ENCODE measurements at regions not wholly inside any gene's neighbourhood (a gene's known extent, or its start where the extent isn't known, plus 50 kb on each side); places are given as distances from the start of the nearest gene placed in this dataset.
A peak's percentile ranks its signal among the peaks of the same experiment; 100 is the strongest.

DNA sequence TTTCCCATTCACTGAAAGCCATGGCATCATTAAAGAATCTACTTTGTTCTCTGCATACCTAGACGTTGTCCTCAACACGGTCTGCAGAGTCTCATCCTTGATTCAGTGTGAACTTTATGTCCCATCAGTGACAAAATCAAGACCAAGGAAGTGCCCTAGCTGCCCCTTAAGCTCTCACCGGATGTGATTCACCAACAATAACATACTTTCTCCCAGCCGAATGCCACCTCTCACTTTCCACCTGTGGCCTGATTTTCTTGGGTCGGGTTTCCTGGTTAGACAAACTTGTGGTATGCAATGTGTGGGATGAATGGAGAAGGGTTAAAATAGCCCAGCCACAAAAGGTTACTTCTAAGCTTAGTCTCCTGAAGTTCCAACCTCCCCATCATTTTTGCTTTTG is 145.3 kb upstream of the PAPPA start:
- TF ChIP-seq RFX5 (IDR thresholded peaks at IDR 0.05) = no peak
- TF ChIP-seq, protein P1, sequence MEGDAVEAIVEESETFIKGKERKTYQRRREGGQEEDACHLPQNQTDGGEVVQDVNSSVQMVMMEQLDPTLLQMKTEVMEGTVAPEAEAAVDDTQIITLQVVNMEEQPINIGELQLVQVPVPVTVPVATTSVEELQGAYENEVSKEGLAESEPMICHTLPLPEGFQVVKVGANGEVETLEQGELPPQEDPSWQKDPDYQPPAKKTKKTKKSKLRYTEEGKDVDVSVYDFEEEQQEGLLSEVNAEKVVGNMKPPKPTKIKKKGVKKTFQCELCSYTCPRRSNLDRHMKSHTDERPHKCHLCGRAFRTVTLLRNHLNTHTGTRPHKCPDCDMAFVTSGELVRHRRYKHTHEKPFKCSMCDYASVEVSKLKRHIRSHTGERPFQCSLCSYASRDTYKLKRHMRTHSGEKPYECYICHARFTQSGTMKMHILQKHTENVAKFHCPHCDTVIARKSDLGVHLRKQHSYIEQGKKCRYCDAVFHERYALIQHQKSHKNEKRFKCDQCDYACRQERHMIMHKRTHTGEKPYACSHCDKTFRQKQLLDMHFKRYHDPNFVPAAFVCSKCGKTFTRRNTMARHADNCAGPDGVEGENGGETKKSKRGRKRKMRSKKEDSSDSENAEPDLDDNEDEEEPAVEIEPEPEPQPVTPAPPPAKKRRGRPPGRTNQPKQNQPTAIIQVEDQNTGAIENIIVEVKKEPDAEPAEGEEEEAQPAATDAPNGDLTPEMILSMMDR (IDR thresholded peaks at IDR 0.05) = no peak
- TF ChIP-seq, protein P2, sequence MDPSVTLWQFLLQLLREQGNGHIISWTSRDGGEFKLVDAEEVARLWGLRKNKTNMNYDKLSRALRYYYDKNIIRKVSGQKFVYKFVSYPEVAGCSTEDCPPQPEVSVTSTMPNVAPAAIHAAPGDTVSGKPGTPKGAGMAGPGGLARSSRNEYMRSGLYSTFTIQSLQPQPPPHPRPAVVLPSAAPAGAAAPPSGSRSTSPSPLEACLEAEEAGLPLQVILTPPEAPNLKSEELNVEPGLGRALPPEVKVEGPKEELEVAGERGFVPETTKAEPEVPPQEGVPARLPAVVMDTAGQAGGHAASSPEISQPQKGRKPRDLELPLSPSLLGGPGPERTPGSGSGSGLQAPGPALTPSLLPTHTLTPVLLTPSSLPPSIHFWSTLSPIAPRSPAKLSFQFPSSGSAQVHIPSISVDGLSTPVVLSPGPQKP (IDR thresholded peaks at IDR 0.05; ENCODE audit: low read depth, low read length) = no peak
- no peak for TF ChIP-seq POLR2A (IDR thresholded peaks at IDR 0.05; ENCODE audit: low read length)
- no peak for TF ChIP-seq HOXA7 (CRISPR knock-in tag; IDR thresholded peaks at IDR 0.05)
- TF ChIP-seq MYC (IDR thresholded peaks at IDR 0.05; ENCODE audit: borderline replicate concordance, low read length) = no peak
- TF ChIP-seq FOSL2 (IDR thresholded peaks at IDR 0.05) = no peak
- peak; percentile 13; the same call in 1 of the 2 replicates for TF ChIP-seq FOSL2 (CRISPR knock-in tag; IDR thresholded peaks at IDR 0.05)
- TF ChIP-seq MAZ (IDR thresholded peaks at IDR 0.05; ENCODE audit: borderline replicate concordance, low read depth, low read length) = no peak
- TF ChIP-seq EP300 (IDR thresholded peaks at IDR 0.05) = no peak
- no peak for TF ChIP-seq SMC3 (IDR thresholded peaks at IDR 0.05)
- TF ChIP-seq, protein P3, sequence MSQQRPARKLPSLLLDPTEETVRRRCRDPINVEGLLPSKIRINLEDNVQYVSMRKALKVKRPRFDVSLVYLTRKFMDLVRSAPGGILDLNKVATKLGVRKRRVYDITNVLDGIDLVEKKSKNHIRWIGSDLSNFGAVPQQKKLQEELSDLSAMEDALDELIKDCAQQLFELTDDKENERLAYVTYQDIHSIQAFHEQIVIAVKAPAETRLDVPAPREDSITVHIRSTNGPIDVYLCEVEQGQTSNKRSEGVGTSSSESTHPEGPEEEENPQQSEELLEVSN (IDR thresholded peaks at IDR 0.05; ENCODE audit: borderline replicate concordance, low read depth) = no peak
- TF ChIP-seq JUN (IDR thresholded peaks at IDR 0.05) = no peak
- TF ChIP-seq, protein P4, sequence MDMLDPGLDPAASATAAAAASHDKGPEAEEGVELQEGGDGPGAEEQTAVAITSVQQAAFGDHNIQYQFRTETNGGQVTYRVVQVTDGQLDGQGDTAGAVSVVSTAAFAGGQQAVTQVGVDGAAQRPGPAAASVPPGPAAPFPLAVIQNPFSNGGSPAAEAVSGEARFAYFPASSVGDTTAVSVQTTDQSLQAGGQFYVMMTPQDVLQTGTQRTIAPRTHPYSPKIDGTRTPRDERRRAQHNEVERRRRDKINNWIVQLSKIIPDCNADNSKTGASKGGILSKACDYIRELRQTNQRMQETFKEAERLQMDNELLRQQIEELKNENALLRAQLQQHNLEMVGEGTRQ (IDR thresholded peaks at IDR 0.05) = no peak
- no peak for TF ChIP-seq KDM5A (IDR thresholded peaks at IDR 0.05)
